Right lobe of liver (tissue), 6 donors: ENCODE measurements at regions not wholly inside any gene's neighbourhood (a gene's known extent, or its start where the extent isn't known, plus 50 kb on each side); places are given as distances from the start of the nearest gene placed in this dataset.
A peak's percentile ranks its signal among the peaks of the same experiment; 100 is the strongest.
"Not testable (repeated sequence)": the region's sequence is repeated elsewhere in the genome, so short reads cannot be mapped to it uniquely, and the experiment has no call there.

Experiments used
- ATAC-seq, 4 donors: fragments of 200-7000 bp; cut with Tn5 transposase; one replicate each; pipeline ENCODE4 v1.9.1; 2020; ENCODE audit warnings: mild to moderate bottlenecking in 4 of 4, moderate library complexity in 4 of 4
- DNase-seq, 3 donors: peaks; one replicate each; pipeline ENCODE4 v3.0.0-alpha.2; 2020
- H3K27ac ChIP-seq, 3 donors: fragments of 200-600 bp; one replicate each; pipeline ENCODE4 v1.8.0; 2022
- H3K27me3 ChIP-seq, 2 donors: fragments of 200-600 bp; one replicate each; pipeline ENCODE4 v1.8.0; 2022
- H3K36me3 ChIP-seq, 4 donors: fragments of 200-600 bp; sonication (generic) in 1 of 4; one replicate each; pipeline versions ENCODE4 v1.5.1 to v1.8.0; 2017 to 2022; ENCODE audit warnings: control low read depth in 1 of 4
- H3K4me1 ChIP-seq, 4 donors: fragments of 200-600 bp; sonication (generic) in 1 of 4; one replicate each; pipeline versions ENCODE4 v1.5.1 to v1.8.0; 2017 to 2022; ENCODE audit warnings: control low read depth in 1 of 4
- H3K4me3 ChIP-seq, 3 donors: fragments of 200-600 bp; one replicate each; pipeline ENCODE4 v1.8.0; 2022
- H3K9me3 ChIP-seq, 4 donors: fragments of 200-600 bp; sonication (generic) in 1 of 4; one replicate each; pipeline versions ENCODE4 v1.5.1 to v1.8.0; 2017 to 2022; ENCODE audit warnings: control low read depth in 1 of 4
- CTCF ChIP-seq, 4 donors: fragments of 200-600 bp in 3 of 4; fragments of 450-650 bp in 1 of 4; IDR thresholded peaks; one replicate each; pipeline versions ENCODE4 v1.5.1 to v1.8.0; 2016 to 2022; ENCODE audit warnings: antibody characterized with exemption in 4 of 4, mild to moderate bottlenecking in 2 of 4
- POLR2A ChIP-seq: fragments of 450-650 bp; IDR thresholded peaks from one replicate; pipeline ENCODE4 v1.6.1; 2017; ENCODE audit warnings: antibody characterized with exemption, mild to moderate bottlenecking
- WGBS: methylation state at CpG from one replicate; pipeline ENCODE4 v1.1.6; 2018; ENCODE audit warnings: low coverage, low lambda C conversion rate; ENCODE audit not compliant: insufficient coverage; ENCODE audit errors: missing lambda C conversion rate; 5-methylcytosine and 5-hydroxymethylcytosine counted together
- intact Hi-C, 2 donors: fragments of 100-400 bp; cut with DNase I; formaldehyde crosslinking; loops; one replicate each; pipeline versions ENCODE4 v1.11.2 to v1.14.1; 2022
- donor health status: DM: no; HTN: yes; CAD: no.
- donor health status: DM: no; HTN: no; CAD: no.
- donor health status: DM: no; HTN: no; CAD: no.
- donor health status: DM: no; HTN: yes; CAD: no.
- donor health status: DM: no; HTN: yes; CAD: no.

GRCh38 chr1:101496109-101496508 is 259.3 kb downstream of the S1PR1 start:
- no peak for ATAC-seq
- intact Hi-C loops: no loop called here
- Histone ChIP-seq H3K36me3 (no peaks in the 10 kb centered on the region), H3K27me3 (no peaks in the 10 kb centered on the region), H3K27ac (no peak overlapping the region), H3K4me1 (no peaks in the 10 kb centered on the region), H3K4me3 (no peak overlapping the region), H3K9me3 (no peaks in the 10 kb centered on the region)
- DNase-seq: no peak
- WGBS: 63% methylated on average over 2 of the region's 2 CpGs
- TF ChIP-seq CTCF (IDR thresholded peaks at IDR 0.05) (no peak), POLR2A (no peak)

GRCh38 chr1:101497881-101498559 is 261.2 kb downstream of the S1PR1 start:
- no peak overlapping the region for H3K27ac ChIP-seq
- WGBS: 32% methylated on average over 2 of the region's 2 CpGs
- intact Hi-C loops: no loop called here
- no peak for ATAC-seq
- no peaks in the 10 kb centered on the region for H3K36me3 ChIP-seq
- no peaks in the 10 kb centered on the region for H3K9me3 ChIP-seq
- H3K4me3 ChIP-seq: no peak overlapping the region
- no peak for DNase-seq
- no peaks in the 10 kb centered on the region for H3K27me3 ChIP-seq
- TF ChIP-seq POLR2A (no peak), CTCF (IDR thresholded peaks at IDR 0.05) (no peak)
- H3K4me1 ChIP-seq: no peaks in the 10 kb centered on the region

GRCh38 chr1:101504106-101504505 is 267.3 kb downstream of the S1PR1 start:
- WGBS: 19% methylated on average over 2 of the region's 2 CpGs
- intact Hi-C loops, H3K27ac ChIP-seq: not testable (repeated sequence)

GRCh38 chr1:101505240-101505639 is 268.4 kb downstream of the S1PR1 start:
- H3K27me3 ChIP-seq, H3K4me1 ChIP-seq, DNase-seq, H3K9me3 ChIP-seq, H3K36me3 ChIP-seq, H3K27ac ChIP-seq, intact Hi-C loops, H3K4me3 ChIP-seq, ATAC-seq: not testable (repeated sequence)
- 46% methylated on average over 5 of the region's 5 CpGs for WGBS

More at GRCh38 chr1:101504106-101504505, 267.3 kb downstream of the S1PR1 start:
- not testable (repeated sequence) for H3K9me3 ChIP-seq, H3K4me1 ChIP-seq, DNase-seq, H3K27me3 ChIP-seq, H3K4me3 ChIP-seq, H3K36me3 ChIP-seq, ATAC-seq

GRCh38 chr1:101506541-101507164 is 269.8 kb downstream of the S1PR1 start:
- Histone ChIP-seq H3K27ac (no peak overlapping the region), H3K9me3 (no peaks in the 10 kb centered on the region), H3K27me3 (no peaks in the 10 kb centered on the region), H3K4me1 (no peaks in the 10 kb centered on the region), H3K36me3 (no peaks in the 10 kb centered on the region), H3K4me3 (no peak overlapping the region)
- ATAC-seq (peak; percentile 74 to 78 (median 75)), DNase-seq (no peak)
- intact Hi-C loops: no loop called here
- 88% methylated on average over 1 of the region's 1 CpG for WGBS
- TF ChIP-seq CTCF (IDR thresholded peaks at IDR 0.05): peak; percentile 34 to 87 (median 78)
- no peak for TF ChIP-seq POLR2A
